Caco-2 (cell line): ENCODE measurements at regions not wholly inside any gene's neighbourhood (a gene's known extent, or its start where the extent isn't known, plus 50 kb on each side); places are given as distances from the start of the nearest gene placed in this dataset.
A peak's percentile ranks its signal among the peaks of the same experiment; 100 is the strongest.

Source experiments
- BruUV-seq: library from RNA; stranded (reverse); fragments of 400-500 nt; replicated peaks from 2 replicates; lab custom pipeline; 2021; lab: Mats Ljungman, UMichigan
- CTCF ChIA-PET: fragments of 300-600 bp; sonication (Branson Sonifier 250); formaldehyde crosslinking; loops from one replicate; lab custom pipeline; 2022; ENCODE audit warnings: antibody characterized with exemption; lab: Charles Lee
- POLR2A ChIA-PET: fragments of 300-600 bp; sonication (Branson Sonifier 250); formaldehyde crosslinking; loops from one replicate; lab custom pipeline; 2022; ENCODE audit warnings: antibody characterized with exemption; lab: Charles Lee
- DNase-seq, 2 experiments: peaks; one replicate each; pipeline versions ENCODE4 v3.0.0 to v3.0.0-alpha.2; 2020 to 2022
- H3K27me3 ChIP-seq: replicated peaks from 2 replicates; pipeline ENCODE4 v1.6.0; 2011; ENCODE audit warnings: low read length; ENCODE audit not compliant: control insufficient read depth, insufficient read depth
- H3K36me3 ChIP-seq: 2 replicates; pipeline ENCODE4 v1.5.1; 2011; ENCODE audit warnings: low read length; ENCODE audit not compliant: control insufficient read depth, insufficient read depth
- H3K4me1 ChIP-seq: fragments of 250-450 bp; sonication (Bioruptor Pico); 2 replicates; pipeline ENCODE4 v1.5.1; 2020; ENCODE audit warnings: mild to moderate bottlenecking
- H3K4me3 ChIP-seq: 2 replicates; pipeline ENCODE4 v1.5.1; 2011; ENCODE audit warnings: low read depth, mild to moderate bottlenecking, control low read depth, low read length
- H3K9me3 ChIP-seq: fragments of 250-450 bp; sonication (Bioruptor Pico); 2 replicates; pipeline ENCODE4 v1.5.1; 2020; ENCODE audit warnings: mild to moderate bottlenecking, moderate library complexity
- H3K27ac Mint-ChIP-seq: one replicate; pipeline ENCODE4 v1.8.0; 2022; ENCODE audit warnings: mixed read lengths; ENCODE audit not compliant: unreplicated experiment
- H3K27me3 Mint-ChIP-seq: one replicate; pipeline ENCODE4 v1.8.0; 2022; ENCODE audit warnings: mixed read lengths; ENCODE audit not compliant: insufficient read depth, unreplicated experiment
- H3K36me3 Mint-ChIP-seq: one replicate; pipeline ENCODE4 v1.8.0; 2022; ENCODE audit warnings: mild to moderate bottlenecking, mixed read lengths; ENCODE audit not compliant: insufficient read depth, unreplicated experiment
- H3K4me1 Mint-ChIP-seq: one replicate; pipeline ENCODE4 v1.8.0; 2022; ENCODE audit warnings: low read depth, mixed read lengths; ENCODE audit not compliant: unreplicated experiment
- H3K4me3 Mint-ChIP-seq: one replicate; pipeline ENCODE4 v1.8.0; 2022; ENCODE audit warnings: mild to moderate bottlenecking, moderate library complexity, mixed read lengths; ENCODE audit not compliant: unreplicated experiment
- H3K9me3 Mint-ChIP-seq: one replicate; pipeline ENCODE4 v1.8.0; 2022; ENCODE audit warnings: mixed read lengths; ENCODE audit not compliant: unreplicated experiment
- CTCF ChIP-seq, 2 experiments: fragments of 200-600 bp in 1 of 2; IDR thresholded peaks; 1 replicate in 1 of 2; 2 replicates in 1 of 2; pipeline versions ENCODE4 v1.5.1 to v1.8.0; 2011 to 2022; ENCODE audit warnings: antibody characterized with exemption in 1 of 2, control low read depth in 1 of 2, inconsistent platforms in 1 of 2, low read depth in 1 of 2, low read length in 1 of 2, mild to moderate bottlenecking in 1 of 2, moderate library complexity in 1 of 2; ENCODE audit not compliant: insufficient read depth in 1 of 2, severe bottlenecking in 1 of 2, unreplicated experiment in 1 of 2
- intact Hi-C: fragments of 100-400 bp; cut with micrococcal nuclease; formaldehyde crosslinking; loops from one replicate; pipeline ENCODE4 v1.10.0; 2022; ENCODE audit not compliant: unreplicated experiment

- Mint-ChIP-seq H3K4me1 (no peaks in the 10 kb centered on the region), H3K27ac (no peak overlapping the region), H3K27me3 (no peaks in the 10 kb centered on the region), H3K9me3 (no peaks in the 10 kb centered on the region), H3K4me3 (no peak overlapping the region), H3K36me3 (no peaks in the 10 kb centered on the region)
- H3K36me3 ChIP-seq, result no peaks in the 10 kb centered on the region
- CTCF ChIA-PET, result no interaction called here
- no peaks in the 10 kb centered on the region for H3K9me3 ChIP-seq
- H3K4me3 ChIP-seq, result no peak overlapping the region
- intact Hi-C loops, result no loop called here
- no TSS peak for BruUV-seq
- DNase-seq, result no peak
- no peaks in the 10 kb centered on the region for H3K27me3 ChIP-seq
- TF ChIP-seq CTCF (IDR thresholded peaks at IDR 0.05; ENCODE audit: insufficient read depth in 1 of 2, low read depth in 1 of 2, low read length in 1 of 2, severe bottlenecking in 1 of 2, unreplicated experiment in 1 of 2), result no peak
- H3K4me1 ChIP-seq, result no peaks in the 10 kb centered on the region
- POLR2A ChIA-PET, result no interaction called here
Observed at GRCh38 chr3:164533275-164533674, 545.0 kb downstream of the SI start.

DNA sequence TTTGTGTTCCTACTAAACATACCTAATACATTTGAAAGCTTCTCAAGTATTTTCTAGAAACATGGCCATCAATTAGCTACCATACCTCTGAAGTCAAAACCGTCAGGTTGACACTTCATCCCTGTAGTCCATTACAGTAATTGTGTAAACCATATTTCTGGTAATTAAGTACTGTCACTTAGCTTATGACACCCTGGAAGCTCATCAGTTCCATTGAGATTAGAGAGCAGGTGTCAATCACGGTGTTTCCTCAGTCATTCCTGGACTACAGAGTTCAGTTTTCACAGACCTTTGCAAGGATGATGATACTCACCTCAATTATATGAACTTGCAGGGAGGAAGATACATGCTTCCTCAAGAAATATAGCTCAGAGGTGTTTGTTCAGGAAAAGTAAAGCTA, 552.0 kb downstream of the SI start:
- peaks cover 7% of the 10 kb centered on the region for H3K4me1 ChIP-seq
- H3K36me3 ChIP-seq, result no peaks in the 10 kb centered on the region
- Mint-ChIP-seq H3K27me3 (no peaks in the 10 kb centered on the region), H3K27ac (no peak overlapping the region), H3K4me3 (no peak overlapping the region), H3K4me1 (peaks cover 14% of the 10 kb centered on the region), H3K36me3 (no peaks in the 10 kb centered on the region), H3K9me3 (peaks cover 8% of the 10 kb centered on the region)
- ChIA-PET POLR2A (no interaction called here), CTCF (no interaction called here)
- DNase-seq, result no peak
- intact Hi-C loops, result no loop called here
- no peaks in the 10 kb centered on the region for H3K27me3 ChIP-seq
- H3K4me3 ChIP-seq, result no peak overlapping the region
- TF ChIP-seq CTCF (IDR thresholded peaks at IDR 0.05; ENCODE audit: insufficient read depth in 1 of 2, low read depth in 1 of 2, low read length in 1 of 2, severe bottlenecking in 1 of 2, unreplicated experiment in 1 of 2), result no peak
- no TSS peak for BruUV-seq
- H3K9me3 ChIP-seq, result no peaks in the 10 kb centered on the region; the same call in 1 of the 2 replicates

GRCh38 chr3:164524201-164524600, 554.1 kb downstream of the SI start:
- H3K27me3 ChIP-seq, result no peaks in the 10 kb centered on the region
- H3K36me3 Mint-ChIP-seq, result no peaks in the 10 kb centered on the region
- no peak overlapping the region for H3K4me3 ChIP-seq
- no peak overlapping the region for H3K4me3 Mint-ChIP-seq
- no peaks in the 10 kb centered on the region for H3K36me3 ChIP-seq
- peaks cover 14% of the 10 kb centered on the region for H3K4me1 Mint-ChIP-seq
- TF ChIP-seq CTCF (IDR thresholded peaks at IDR 0.05; ENCODE audit: insufficient read depth in 1 of 2, low read depth in 1 of 2, low read length in 1 of 2, severe bottlenecking in 1 of 2, unreplicated experiment in 1 of 2), result no peak
- no peaks in the 10 kb centered on the region for H3K27me3 Mint-ChIP-seq
- ChIA-PET CTCF (no interaction called here), POLR2A (no interaction called here)
- H3K9me3 ChIP-seq, result peaks cover 4% of the 10 kb centered on the region; the same call in 1 of the 2 replicates
- peak; percentile 54 to 61 for DNase-seq
- peaks cover 7% of the 10 kb centered on the region for H3K4me1 ChIP-seq
- no peak overlapping the region for H3K27ac Mint-ChIP-seq
- BruUV-seq, result no TSS peak
- H3K9me3 Mint-ChIP-seq, result peaks cover 8% of the 10 kb centered on the region
- intact Hi-C loops, result loop anchor here (1.0 kb wide), 3 partner anchors 57 to 324 kb away; no protein-coding TSS in a partner anchor
